ENCODE measurements at regions not wholly inside any gene's neighbourhood (a gene's known extent, or its start where the extent isn't known, plus 50 kb on each side); places are given as distances from the start of the nearest gene placed in this dataset.
A peak's percentile ranks its signal among the peaks of the same experiment; 100 is the strongest.

- TF ChIP-seq FOXP2 (optimal IDR thresholded peaks at IDR 0.05; ENCODE audit: borderline replicate concordance, extremely low read depth, extremely low read length, insufficient read depth) (no peak), POLR2AphosphoS5 (IDR thresholded peaks at IDR 0.05; ENCODE audit: low read depth, low read length) (no peak), REST (IDR thresholded peaks at IDR 0.05; ENCODE audit: insufficient read depth in 1 of 2, low read depth in 2 of 2, low read length in 2 of 2) (no peak), SIN3A (IDR thresholded peaks at IDR 0.05; ENCODE audit: borderline replicate concordance, insufficient read depth, low read length) (no peak), TAF1 (IDR thresholded peaks at IDR 0.05; ENCODE audit: borderline replicate concordance, insufficient read depth, low read length) (no peak)
Observed at GRCh38 chr15:93171476-93171875, 82.5 kb upstream of the RGMA start.

GRCh38 chr15:93170329-93170728 lies 81.3 kb upstream of the RGMA start:
- TF ChIP-seq SIN3A (IDR thresholded peaks at IDR 0.05; ENCODE audit: borderline replicate concordance, insufficient read depth, low read length) (no peak), FOXP2 (optimal IDR thresholded peaks at IDR 0.05; ENCODE audit: borderline replicate concordance, extremely low read depth, extremely low read length, insufficient read depth) (no peak), REST (IDR thresholded peaks at IDR 0.05; ENCODE audit: insufficient read depth in 1 of 2, low read depth in 2 of 2, low read length in 2 of 2) (peak; percentile 51 to 73; a peak in 3 of 4 replicates), POLR2AphosphoS5 (IDR thresholded peaks at IDR 0.05; ENCODE audit: low read depth, low read length) (no peak)

- TF ChIP-seq POLR2AphosphoS5 (IDR thresholded peaks at IDR 0.05; ENCODE audit: low read depth, low read length): no peak
- no peak for TF ChIP-seq REST (IDR thresholded peaks at IDR 0.05; ENCODE audit: insufficient read depth in 1 of 2, low read depth in 2 of 2, low read length in 2 of 2)
- no peak for TF ChIP-seq FOXP2 (optimal IDR thresholded peaks at IDR 0.05; ENCODE audit: borderline replicate concordance, extremely low read depth, extremely low read length, insufficient read depth)
- no peak for TF ChIP-seq TAF1 (IDR thresholded peaks at IDR 0.05; ENCODE audit: borderline replicate concordance, insufficient read depth, low read length)
- TF ChIP-seq SIN3A (IDR thresholded peaks at IDR 0.05; ENCODE audit: borderline replicate concordance, insufficient read depth, low read length): no peak
Observed at GRCh38 chr15:93168910-93169309, 79.9 kb upstream of the RGMA start.

GRCh38 chr15:93167291-93167690 lies 78.3 kb upstream of the RGMA start:
- no peak for TF ChIP-seq FOXP2 (optimal IDR thresholded peaks at IDR 0.05; ENCODE audit: borderline replicate concordance, extremely low read depth, extremely low read length, insufficient read depth)
- TF ChIP-seq TAF1 (IDR thresholded peaks at IDR 0.05; ENCODE audit: borderline replicate concordance, insufficient read depth, low read length): no peak
- no peak for TF ChIP-seq SIN3A (IDR thresholded peaks at IDR 0.05; ENCODE audit: borderline replicate concordance, insufficient read depth, low read length)
- TF ChIP-seq REST (IDR thresholded peaks at IDR 0.05; ENCODE audit: insufficient read depth in 1 of 2, low read depth in 2 of 2, low read length in 2 of 2): no peak
- TF ChIP-seq POLR2AphosphoS5 (IDR thresholded peaks at IDR 0.05; ENCODE audit: low read depth, low read length): no peak

DNA sequence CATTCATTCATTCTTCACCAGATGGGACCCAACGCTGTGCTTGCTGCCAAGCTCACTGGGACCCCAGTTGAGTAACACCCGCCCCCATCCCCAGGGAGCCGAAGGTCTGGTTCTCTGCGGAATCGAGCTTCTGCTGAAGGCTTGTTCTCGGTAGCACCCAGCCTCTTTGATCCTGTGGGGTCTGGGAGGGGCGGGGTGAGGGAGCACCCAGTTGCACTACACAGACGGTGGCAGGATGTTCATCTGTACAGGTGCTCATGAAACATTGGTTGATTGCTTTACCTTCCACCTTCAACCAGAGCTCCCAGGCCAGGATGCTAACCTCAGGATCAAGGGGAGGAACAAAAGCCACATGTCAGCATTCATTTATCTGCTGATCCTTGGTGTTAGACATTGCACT lies 77.7 kb upstream of the RGMA start:
- TF ChIP-seq REST (IDR thresholded peaks at IDR 0.05; ENCODE audit: insufficient read depth in 1 of 2, low read depth in 2 of 2, low read length in 2 of 2): no peak
- no peak for TF ChIP-seq TAF1 (IDR thresholded peaks at IDR 0.05; ENCODE audit: borderline replicate concordance, insufficient read depth, low read length)
- TF ChIP-seq FOXP2 (optimal IDR thresholded peaks at IDR 0.05; ENCODE audit: borderline replicate concordance, extremely low read depth, extremely low read length, insufficient read depth): no peak
- TF ChIP-seq POLR2AphosphoS5 (IDR thresholded peaks at IDR 0.05; ENCODE audit: low read depth, low read length): no peak
- TF ChIP-seq SIN3A (IDR thresholded peaks at IDR 0.05; ENCODE audit: borderline replicate concordance, insufficient read depth, low read length): no peak

Data from PFSK-1 (cell line).